GM19452 (cell line): ENCODE measurements at regions not wholly inside any gene's neighbourhood (a gene's known extent, or its start where the extent isn't known, plus 50 kb on each side); places are given as distances from the start of the nearest gene placed in this dataset.
"Not testable (repeated sequence)": the region's sequence is repeated elsewhere in the genome, so short reads cannot be mapped to it uniquely, and the experiment has no call there.

Source experiments
- ATAC-seq: cut with Tn5 transposase; IDR thresholded peaks from one replicate; pipeline ENCODE4 v1.9.1; 2021; ENCODE audit not compliant: unreplicated experiment

DNA sequence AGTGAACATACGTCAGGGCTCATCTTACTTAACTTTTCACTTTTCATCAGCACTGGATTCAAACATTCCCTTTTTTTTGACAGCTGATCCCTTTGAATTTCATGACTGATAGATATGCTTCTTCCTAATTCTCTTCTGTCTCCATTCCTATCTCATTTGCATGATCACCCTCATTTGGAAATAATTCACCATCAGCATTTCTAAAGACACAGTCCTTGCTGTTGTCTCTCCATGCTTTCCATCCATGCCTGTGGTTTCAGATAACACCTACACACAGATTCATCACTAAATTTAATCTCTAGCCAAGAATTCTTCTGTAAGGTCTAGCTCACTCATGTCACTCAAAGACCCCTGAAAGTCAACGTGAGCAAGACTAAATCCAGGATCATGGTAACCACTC is 228.4 kb upstream of the BTBD3 start:
- no peak for ATAC-seq

DNA sequence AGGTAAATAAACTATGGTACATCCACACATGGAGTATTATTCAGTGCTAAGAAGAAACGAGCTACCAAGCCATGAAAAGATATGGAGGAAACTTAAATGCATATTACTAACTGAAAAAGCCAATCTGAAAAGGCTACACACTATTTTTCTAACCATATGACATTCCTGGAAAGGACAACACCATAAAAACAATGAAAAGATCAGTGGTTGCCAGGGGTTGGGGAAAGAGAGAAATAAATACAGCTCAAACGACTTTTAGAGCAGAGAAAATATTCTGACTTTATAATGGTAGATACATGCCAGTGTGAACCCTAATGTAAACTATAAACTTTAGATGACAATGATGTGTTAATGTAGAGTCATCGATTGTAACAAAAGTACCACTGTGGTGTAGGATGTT is 225.9 kb upstream of the BTBD3 start:
- ATAC-seq, result no peak

DNA sequence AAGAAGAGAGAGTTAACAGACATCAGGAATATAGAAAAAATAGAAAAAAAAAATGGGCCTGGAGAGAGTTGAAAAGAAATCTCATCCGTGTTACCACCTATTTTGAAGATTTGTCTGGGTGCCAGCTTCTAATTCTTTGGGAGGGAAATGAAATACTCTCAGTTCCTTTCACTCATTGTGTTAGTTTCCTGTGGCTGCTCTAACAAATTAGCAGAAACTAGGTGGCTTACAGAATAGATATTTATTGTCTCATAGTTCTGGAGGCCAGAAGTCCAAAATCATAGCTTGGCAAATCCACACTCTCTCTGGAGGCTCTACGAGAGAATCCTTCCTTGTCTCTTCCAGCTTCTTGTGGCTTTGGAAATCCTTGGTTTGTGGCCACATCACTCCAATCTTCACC is 225.1 kb upstream of the BTBD3 start:
- ATAC-seq, result no peak

DNA sequence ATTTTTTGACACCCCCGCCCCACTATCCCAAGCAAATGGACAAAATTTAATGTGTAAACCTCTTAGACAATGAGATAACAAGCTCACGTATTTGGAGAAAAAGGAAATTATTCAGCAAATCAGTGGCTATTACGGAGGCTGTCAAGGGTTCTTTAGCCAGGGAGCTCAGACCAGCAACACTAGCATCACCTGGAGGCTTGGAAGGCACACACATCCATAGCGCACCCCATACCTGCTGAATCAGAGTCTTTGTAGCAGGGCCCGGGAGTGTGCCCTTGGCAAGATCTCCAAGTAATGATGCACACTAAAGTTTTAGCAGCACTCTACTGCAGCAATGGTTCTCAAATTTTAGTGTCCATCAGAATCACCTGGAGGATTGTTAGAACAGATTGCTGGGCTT is 223.2 kb upstream of the BTBD3 start:
- no peak for ATAC-seq

DNA sequence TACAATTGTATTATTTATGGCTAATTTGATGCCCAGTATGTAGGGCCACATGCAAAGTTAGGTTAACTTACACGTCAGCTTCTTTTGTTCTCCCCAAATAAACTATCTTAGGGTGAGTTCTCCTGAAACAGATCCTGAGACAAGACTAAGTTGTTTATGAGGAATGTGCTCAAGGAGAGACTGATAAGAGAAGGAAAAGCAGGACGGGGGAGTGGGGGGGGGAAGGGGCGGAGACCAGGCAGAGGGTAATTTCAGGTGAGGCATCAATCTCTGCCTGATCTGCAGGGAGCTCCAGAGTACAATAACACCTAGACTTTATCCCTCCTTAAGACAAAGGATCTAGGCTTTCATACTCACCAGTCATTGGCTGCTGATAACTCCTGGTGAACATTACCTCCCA is 220.6 kb upstream of the BTBD3 start:
- no peak for ATAC-seq

DNA sequence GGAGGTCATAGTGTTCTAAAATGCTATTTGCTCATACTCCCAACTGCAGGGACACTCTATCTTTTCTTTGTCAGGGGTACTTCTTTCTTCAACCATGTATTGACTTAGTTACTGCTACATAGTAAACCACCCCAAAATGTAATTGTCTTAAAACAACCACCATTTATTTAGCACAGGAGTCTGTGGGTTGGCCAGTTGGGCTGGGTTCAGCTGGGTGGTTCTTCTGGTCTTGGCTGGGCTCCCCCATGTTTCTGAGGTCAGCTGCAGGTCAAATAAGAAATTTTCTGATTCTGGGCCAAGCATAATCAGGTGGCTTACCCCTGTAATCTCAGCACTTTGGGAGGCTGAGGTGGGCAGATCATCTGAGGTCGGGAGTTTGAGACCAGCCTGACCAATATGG is 220.0 kb upstream of the BTBD3 start:
- ATAC-seq, result no peak

DNA sequence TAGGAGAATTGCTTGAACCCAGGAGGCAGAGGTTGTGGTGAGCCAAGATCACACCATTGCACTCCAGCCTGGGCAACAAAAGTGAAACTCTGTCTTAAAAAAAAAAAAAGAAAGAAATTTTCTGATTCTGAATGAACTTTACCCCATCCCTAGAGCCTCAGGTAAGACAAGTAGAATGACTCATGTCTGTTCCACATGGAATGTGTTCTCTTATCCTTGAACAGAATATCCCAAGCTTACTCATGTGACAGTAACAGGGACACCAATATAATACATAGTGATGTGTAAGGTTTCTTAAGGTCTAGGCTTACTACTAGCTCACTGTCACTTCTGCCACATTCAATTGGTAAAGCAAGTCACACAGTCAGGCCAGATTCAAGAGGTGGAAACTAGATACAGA is 219.6 kb upstream of the BTBD3 start:
- no peak for ATAC-seq

DNA sequence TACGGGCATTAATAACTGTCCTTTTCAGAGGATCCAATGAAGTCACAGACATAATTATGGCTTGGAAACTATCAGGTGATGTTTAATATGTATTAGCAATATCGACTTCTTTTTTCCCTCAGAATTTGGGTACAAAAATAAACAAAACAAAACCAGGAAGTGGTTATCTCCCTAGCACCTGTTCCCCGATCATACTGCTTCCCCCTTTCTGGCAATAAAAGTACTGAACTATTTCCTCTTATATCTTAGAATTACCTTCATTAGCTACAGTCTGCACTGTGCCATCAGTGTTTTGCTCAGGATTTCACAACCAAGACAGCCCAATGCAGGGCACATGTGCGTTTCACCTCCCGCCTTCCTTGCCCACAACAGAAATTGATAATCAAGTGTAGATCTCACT is 216.9 kb upstream of the BTBD3 start:
- no peak for ATAC-seq

DNA sequence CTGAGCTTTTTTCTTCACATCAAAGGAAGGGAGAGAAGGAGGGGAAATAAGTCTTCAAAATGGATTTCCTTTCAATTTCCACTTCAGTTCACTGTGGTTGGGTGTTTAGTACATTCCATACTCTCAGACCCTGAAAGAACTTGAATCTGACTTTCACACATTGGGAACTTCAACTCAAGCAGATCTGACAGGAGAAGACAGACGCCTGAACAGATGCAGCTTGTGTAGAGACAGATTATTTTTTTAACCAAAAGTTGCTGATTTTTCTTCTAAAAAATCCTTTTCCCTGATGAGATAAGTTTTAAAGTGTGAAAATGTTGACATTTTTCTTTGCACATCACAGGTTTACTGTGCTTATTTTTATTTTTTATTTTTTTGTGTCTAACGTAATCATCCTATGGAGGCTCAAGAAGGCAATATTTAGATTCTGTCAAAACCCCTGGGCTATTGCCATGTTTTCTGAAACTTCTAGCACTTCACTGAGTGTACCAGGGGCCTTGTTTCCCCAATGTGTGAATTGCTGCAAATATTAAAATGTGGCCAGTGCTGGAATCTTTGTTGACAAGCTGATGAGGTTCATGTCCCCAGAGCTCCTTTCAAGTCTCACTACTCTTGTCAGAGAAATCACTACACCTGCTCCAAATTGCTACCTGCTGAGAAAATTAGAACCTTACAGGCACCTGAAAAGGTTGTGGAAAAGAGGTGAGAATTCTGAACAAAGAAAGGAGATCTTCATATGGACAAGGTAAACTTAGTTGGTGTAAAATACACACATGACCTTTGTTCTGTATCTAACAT is 214.8 kb upstream of the BTBD3 start:
- no peak for ATAC-seq

DNA sequence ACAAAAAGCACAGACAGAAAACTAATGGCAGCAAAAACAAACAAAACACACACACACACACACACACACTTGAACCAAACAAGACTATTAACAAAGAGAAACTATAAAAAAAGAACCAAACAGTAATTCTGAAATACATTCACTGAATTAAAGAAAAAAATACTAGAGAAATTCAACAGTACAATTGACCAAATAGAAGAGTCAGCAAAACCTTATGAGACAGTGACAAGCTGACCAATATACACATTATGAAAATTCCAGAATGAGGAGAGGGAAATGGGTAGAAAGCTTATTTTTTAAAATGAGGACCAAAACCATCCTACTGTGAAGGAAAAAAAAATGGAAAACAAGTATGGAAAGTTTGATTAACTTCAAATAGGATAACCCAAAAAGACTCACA is 212.2 kb upstream of the BTBD3 start:
- no peak for ATAC-seq

DNA sequence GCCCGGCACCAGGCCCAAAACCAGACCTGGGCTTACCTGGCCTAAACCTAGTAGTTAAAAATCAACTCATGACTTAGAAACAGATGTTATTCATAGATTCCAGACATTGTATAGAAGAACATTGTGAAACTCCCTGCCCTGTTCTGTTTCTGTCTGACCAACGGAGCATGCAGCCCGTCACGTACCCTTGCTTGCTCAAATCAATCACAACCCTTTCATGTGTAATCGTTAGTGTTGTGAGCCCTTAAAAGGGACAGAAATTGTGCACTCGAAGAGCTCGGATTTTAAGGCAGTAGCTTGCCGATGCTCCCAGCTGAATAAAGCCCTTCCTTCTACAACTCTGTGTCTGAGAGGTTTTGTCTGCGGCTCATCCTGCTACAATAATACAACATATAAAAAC is 209.5 kb upstream of the BTBD3 start:
- not testable (repeated sequence) for ATAC-seq

DNA sequence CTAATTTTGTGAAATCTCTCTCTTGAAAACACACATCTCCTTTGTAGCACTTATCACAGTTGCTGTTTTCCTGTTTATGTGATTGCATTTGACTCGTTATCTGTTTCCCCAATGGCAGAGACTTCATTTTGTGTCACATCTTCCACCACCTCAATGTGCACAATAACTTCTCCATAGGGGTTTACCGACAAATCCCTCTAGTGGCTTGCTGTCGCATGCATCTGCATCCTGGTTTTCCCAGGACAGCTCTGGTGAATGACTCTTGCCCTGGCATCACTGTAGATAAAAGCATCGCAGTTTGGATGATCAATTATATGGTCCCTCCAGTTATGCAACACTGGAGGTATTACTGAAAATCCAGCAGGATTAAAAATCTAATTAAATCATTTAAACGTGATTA is 206.5 kb upstream of the BTBD3 start:
- no peak for ATAC-seq

DNA sequence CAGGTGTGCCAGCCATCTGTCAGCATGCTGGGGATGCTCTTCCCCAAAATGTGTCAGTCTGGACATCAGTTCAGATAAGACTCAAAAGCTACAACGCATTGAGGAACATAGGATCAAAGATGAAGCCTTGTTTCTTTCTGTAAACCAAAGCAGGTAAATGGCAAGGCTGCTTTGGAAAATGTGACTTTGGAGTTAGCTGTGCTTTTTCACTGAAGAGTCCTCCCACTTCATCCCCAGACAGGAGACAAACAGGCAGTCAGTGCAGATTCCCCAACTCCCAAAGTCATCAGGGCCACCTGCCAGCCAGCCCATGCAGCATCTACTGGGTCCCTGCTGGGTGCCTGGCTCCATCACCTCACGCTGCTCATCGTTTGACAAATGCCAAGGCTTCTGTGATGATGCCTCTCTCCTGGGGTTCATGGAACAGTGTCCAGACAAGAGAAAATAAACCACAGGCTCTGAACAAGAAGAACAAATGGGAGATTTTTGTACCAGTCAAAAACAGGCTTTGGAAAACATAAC is 205.0 kb upstream of the BTBD3 start:
- no peak for ATAC-seq

DNA sequence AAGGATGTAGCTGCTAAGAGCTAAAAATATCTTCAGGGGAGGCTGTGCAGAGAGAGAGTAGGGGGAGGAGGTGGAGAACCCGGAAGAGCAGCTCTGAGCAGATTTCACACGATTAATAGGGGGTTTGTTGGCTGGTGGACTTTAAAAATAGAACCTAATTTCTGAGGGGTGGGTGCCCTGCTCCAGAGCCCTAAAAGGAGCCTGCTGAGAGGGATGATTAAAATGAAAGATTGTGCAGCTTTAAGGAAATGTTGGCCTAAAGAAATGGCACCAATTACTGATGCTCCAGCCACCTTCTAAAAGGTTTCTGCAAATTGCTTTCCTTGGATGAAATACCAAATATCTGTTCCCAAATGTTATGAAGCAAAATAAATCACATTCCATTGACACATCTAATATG is 202.8 kb upstream of the BTBD3 start:
- ATAC-seq, result no peak

DNA sequence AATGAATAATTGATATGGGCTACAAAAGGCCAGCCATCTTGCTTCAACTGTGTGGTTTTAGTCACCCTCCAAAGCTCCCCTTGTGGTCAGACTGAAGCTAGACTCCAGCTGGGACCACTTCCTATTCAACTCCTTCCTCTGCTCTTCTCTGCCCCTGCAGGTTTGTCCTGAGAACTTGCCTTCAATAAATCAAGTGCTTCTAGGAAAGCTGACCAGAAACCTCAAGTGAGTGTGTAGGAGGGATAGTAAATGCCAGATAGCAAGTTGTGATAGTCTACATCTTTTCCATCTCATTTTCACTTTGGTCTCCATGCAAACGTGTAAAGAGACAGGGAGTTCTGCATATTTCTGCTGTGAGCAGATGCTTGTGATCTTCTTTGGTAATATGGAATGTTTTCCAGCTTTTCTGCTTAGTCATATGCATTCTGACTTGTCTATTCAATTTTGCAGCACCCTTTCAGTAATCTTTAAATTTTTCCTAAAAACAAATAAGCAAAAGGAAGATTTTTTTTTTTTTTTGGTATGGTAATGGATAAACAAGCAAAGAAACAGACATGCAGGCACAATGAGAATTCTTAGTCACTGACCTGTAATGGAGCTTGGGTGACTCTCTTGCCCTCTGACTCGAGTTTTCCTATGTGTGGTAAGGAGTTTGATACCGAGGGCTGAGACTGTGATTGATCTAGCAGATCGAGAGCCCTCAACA is 201.3 kb upstream of the BTBD3 start:
- no peak for ATAC-seq

DNA sequence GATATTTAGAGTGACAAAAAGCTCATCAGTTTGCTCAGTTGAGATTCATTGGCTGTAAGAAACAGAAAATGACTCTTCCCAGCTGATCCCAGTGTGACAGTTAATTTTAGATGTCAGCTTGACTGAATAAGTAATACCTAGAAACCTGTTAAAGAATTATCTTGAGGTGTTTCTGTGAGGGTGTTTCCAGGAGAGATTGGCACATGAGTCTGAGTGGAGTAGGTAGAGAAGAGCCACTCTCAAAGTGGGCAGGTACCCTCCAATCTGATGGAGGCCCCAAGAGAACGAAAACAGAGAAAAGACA is 200.8 kb upstream of the BTBD3 start:
- no peak for ATAC-seq

DNA sequence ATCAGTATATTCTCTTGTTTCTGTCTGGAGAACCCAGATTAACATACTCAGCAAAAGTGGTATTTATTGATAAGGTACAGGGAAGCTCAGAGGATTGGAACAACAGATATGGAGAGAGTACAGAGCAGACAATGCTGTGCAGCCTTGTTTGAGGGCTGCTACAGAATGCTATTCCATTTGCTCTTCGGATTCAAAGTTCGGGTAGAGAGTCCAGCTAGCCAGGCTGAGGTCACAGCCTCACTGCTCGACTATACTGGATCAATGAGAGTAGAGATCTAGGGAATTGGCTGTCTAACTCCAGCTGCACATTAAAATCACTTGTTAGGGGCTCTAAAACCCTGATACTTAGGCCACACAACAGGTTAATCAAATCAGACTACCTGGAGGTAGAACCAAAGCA is 200.1 kb upstream of the BTBD3 start:
- no peak for ATAC-seq

DNA sequence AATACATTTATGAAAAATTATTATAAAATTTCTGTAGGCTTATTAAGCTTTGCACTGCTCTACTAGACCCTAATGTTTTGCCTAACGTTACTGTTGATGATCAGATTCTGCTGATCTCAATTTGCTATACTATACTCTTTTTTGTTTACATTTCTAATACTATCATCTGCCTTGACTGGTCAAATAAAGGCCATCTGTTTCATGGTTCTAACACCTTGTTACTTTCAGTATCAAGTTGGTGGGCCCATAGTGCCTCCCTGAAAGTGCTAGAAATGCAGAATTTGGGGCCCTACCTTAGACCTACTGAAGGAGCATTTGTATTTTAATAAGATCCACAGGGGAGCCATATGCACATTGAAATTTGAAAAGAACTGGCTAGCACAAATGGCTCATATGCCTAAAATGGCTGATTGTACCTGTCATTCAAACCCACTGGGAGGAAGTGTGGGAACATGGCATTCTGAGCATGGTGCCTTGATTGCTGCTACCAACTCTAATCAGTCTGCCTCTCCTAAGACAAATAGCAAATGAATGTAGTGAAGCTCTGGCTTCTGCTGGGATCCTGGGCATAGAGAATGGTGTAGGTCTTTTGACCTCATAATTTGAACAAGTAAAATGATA is 199.1 kb upstream of the BTBD3 start:
- ATAC-seq, result no peak

DNA sequence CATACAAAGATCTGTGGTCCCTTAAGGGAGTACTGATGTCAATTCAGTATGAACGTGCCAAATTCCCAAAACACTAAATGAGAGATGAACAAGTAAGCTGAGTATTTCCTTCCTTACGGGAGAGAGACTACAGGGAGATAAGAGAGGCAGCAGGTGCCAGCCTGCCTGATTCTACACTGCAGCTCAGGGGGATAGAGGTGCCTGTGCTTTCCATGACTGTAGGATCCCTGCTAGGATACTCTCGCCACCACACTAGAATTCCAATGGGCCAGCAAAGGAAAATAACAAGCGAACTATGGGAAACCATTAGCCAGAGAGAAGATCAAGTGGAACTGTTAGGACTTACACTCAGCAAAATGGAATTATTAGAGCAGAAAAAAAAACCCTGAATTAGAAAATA is 198.5 kb upstream of the BTBD3 start:
- no peak for ATAC-seq

DNA sequence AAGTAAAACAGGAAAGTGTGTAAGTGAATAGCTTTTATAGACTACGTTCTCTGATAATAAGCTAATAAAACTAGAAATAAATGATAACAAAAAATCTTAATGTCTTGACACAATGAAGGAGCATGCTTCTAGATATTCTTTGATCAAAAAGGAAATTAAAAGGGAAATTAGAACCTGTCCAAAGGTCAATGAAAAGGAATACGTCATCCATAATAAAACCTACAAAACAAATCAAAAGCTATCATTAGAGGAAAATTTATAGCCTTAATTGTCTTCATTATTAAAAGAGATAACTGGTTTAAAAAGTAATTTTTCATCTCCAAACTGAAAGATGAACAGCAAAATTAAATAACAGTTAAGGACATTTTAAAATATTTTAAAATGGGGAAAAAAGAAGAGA is 196.3 kb upstream of the BTBD3 start:
- no peak for ATAC-seq

DNA sequence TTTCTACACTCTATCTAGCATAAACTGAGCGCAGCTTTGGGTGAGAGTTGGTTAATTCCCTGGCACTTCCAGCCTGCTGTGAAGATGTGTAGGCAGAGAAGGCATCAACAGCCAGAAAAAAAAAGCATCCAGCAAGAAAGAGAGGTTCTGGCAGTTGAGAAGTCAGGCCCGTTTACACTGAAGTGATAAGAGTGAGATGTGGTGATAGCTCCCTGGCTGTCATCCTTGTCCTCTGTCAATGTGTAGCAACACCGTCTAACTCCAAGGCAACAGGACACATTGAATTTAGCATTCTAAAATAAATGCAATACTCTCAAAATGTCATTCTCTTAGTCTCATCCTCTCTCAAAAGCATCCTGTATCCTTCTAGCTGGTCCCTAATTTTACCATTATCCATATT is 193.6 kb upstream of the BTBD3 start:
- ATAC-seq, result no peak

DNA sequence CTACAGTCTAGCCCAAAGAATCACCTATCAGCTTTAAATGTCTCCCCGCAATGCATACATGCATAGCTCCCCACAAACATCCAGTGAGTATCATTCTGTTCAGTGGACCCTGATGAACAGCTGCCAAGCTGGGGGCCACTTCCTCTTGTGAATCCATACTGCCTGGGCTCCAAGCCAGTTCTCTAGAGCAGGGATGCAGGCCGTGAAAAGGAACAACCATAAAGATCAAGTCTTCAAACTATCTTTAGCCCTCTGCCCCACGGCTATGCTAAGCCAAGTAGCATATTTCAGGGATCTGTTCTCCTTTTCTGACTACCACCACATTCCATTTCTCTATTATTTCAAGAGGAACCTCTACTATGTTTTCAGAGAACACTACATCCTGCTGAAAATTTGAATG is 191.7 kb upstream of the BTBD3 start:
- no peak for ATAC-seq
